ENCODE measurements at regions not wholly inside any gene's neighbourhood (a gene's known extent, or its start where the extent isn't known, plus 50 kb on each side); places are given as distances from the start of the nearest gene placed in this dataset.

DNA sequence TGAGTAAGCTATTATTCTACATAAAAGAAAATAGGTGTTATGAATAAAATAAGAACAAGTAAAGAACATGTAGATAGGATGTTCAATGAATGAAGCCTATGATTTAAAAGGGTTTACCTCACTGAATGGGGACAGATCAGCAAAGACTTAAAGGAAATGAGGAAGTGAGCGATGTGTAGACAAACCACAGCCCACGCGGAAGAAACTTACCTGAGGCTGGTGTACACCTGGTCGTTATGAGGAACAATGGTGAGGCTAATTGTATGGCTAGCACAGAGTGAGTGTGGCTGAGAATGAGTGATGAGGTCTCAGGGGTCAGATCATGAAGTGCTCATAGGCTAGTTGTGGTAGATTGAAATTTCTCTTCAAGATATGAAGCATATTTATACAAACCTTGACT, 221.7 kb downstream of the ALG10B start:
- Histone ChIP-seq H3K4me3 (no peak overlapping the region), H3K9ac (ENCODE audit: insufficient read depth in 1 of 2, low read depth in 2 of 2, low read length in 2 of 2) (no peak overlapping the region), H3K4me1 (replicated peaks in 1 of 2; ENCODE audit: control insufficient read depth in 2 of 2, insufficient read depth in 2 of 2, low read length in 2 of 2) (no peaks in the 10 kb centered on the region), H3K27ac (ENCODE audit: extremely low read depth, low read depth, low read length) (no peak overlapping the region), H3K9me3 (replicated peaks; ENCODE audit: control insufficient read depth, insufficient read depth, low read depth, low read length) (no peaks in the 10 kb centered on the region), H3K9me1 (ENCODE audit: control insufficient read depth, insufficient read depth, low read length) (no peaks in the 10 kb centered on the region), H3K79me2 (ENCODE audit: control insufficient read depth, insufficient read depth, low read length) (no peaks in the 10 kb centered on the region), H2AFZ (ENCODE audit: low read depth, low read length) (no peak overlapping the region), H3K4me2 (ENCODE audit: insufficient read depth, low read length) (no peak overlapping the region), H3K27me3 (ENCODE audit: control insufficient read depth in 2 of 2, insufficient read depth in 2 of 2, low read length in 2 of 2) (no peaks in the 10 kb centered on the region), H4K20me1 (replicated peaks; ENCODE audit: control insufficient read depth, insufficient read depth, low read length) (no peaks in the 10 kb centered on the region), H3K36me3 (ENCODE audit: control insufficient read depth, insufficient read depth, low read length) (no peaks in the 10 kb centered on the region)
- BruUV-seq (replicated peaks): no TSS peak
- 5% methylated on average over 4 of the region's 4 CpGs for WGBS (ENCODE audit: insufficient coverage, low coverage, missing lambda C conversion rate)
- in situ Hi-C loops (cut with MboI): no loop called here
- ATAC-seq (no peak), FAIRE-seq (no peak), DNase-seq (ENCODE audit: extremely low read depth in 1 of 4, low spot score in 3 of 4) (no peak)
- ChIA-PET POLR2A (interaction anchor here (0.6 kb wide), 1 partner anchor 24 kb away, joined by 3 read pairs; no protein-coding TSS in a partner anchor), CTCF (ENCODE audit: low intra/inter-chr PET ratio) (no interaction called here)
- intact Hi-C loops (cut with micrococcal nuclease): no loop called here
- TF ChIP-seq, protein P1, sequence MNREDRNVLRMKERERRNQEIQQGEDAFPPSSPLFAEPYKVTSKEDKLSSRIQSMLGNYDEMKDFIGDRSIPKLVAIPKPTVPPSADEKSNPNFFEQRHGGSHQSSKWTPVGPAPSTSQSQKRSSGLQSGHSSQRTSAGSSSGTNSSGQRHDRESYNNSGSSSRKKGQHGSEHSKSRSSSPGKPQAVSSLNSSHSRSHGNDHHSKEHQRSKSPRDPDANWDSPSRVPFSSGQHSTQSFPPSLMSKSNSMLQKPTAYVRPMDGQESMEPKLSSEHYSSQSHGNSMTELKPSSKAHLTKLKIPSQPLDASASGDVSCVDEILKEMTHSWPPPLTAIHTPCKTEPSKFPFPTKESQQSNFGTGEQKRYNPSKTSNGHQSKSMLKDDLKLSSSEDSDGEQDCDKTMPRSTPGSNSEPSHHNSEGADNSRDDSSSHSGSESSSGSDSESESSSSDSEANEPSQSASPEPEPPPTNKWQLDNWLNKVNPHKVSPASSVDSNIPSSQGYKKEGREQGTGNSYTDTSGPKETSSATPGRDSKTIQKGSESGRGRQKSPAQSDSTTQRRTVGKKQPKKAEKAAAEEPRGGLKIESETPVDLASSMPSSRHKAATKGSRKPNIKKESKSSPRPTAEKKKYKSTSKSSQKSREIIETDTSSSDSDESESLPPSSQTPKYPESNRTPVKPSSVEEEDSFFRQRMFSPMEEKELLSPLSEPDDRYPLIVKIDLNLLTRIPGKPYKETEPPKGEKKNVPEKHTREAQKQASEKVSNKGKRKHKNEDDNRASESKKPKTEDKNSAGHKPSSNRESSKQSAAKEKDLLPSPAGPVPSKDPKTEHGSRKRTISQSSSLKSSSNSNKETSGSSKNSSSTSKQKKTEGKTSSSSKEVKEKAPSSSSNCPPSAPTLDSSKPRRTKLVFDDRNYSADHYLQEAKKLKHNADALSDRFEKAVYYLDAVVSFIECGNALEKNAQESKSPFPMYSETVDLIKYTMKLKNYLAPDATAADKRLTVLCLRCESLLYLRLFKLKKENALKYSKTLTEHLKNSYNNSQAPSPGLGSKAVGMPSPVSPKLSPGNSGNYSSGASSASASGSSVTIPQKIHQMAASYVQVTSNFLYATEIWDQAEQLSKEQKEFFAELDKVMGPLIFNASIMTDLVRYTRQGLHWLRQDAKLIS (CRISPR knock-in tag; IDR thresholded peaks at IDR 0.05): no peak
- no peak for TF ChIP-seq RBM39 (optimal IDR thresholded peaks at IDR 0.05; ENCODE audit: low read depth, low read length)
- no peak for TF ChIP-seq PHF21A (IDR thresholded peaks at IDR 0.05; ENCODE audit: borderline replicate concordance, low read depth)
- TF ChIP-seq HNRNPL (IDR thresholded peaks at IDR 0.05; ENCODE audit: low read depth, low read length): no peak
- TF ChIP-seq JUND (IDR thresholded peaks at IDR 0.05; ENCODE audit: borderline replicate concordance, low read depth, low read length): no peak
- no peak for TF ChIP-seq JUND (tag; IDR thresholded peaks at IDR 0.05; ENCODE audit: borderline replicate concordance, low read depth, low read length)
- TF ChIP-seq HLTF (IDR thresholded peaks at IDR 0.05): no peak
